Neural cell (in vitro differentiated cells): ENCODE measurements at regions not wholly inside any gene's neighbourhood (a gene's known extent, or its start where the extent isn't known, plus 50 kb on each side); places are given as distances from the start of the nearest gene placed in this dataset.

Experiments
- H2AFZ ChIP-seq: fragments of 200-600, 300-800 bp; sonication (generic), shearing (Covaris generic); 2 replicates; pipeline ENCODE4 v1.6.0; 2014; ENCODE audit warnings: low read depth, mild to moderate bottlenecking, antibody characterized with exemption, low read length, moderate library complexity
- H3F3A ChIP-seq: fragments of 200-600 bp; shearing (Covaris generic); 2 replicates; pipeline ENCODE4 v1.6.1; 2016; ENCODE audit warnings: mild to moderate bottlenecking, moderate library complexity, mixed read lengths, antibody characterized with exemption, low read length; ENCODE audit not compliant: insufficient read depth, poor library complexity, severe bottlenecking
- H3K27ac ChIP-seq: fragments of 200-600, 300-800 bp; sonication (generic), shearing (Covaris generic); 2 replicates; pipeline ENCODE4 v1.5.1; 2014; ENCODE audit warnings: mild to moderate bottlenecking, low read length, moderate library complexity
- H3K27me3 ChIP-seq: fragments of 300-800, 200-600 bp; sonication (generic), shearing (Covaris generic); 2 replicates; pipeline ENCODE4 v1.6.0; 2014; ENCODE audit warnings: mild to moderate bottlenecking, low read depth, low read length, moderate library complexity; ENCODE audit not compliant: insufficient read depth
- H3K36me3 ChIP-seq: fragments of 300-800, 200-600 bp; sonication (generic), shearing (Covaris generic); 2 replicates; pipeline ENCODE4 v1.5.1; 2014; ENCODE audit warnings: mild to moderate bottlenecking, antibody characterized with exemption, low read length, moderate library complexity; ENCODE audit not compliant: insufficient read depth
- H3K4me2 ChIP-seq: fragments of 300-800, 200-600 bp; sonication (generic), shearing (Covaris generic); 2 replicates; pipeline ENCODE4 v1.6.0; 2014; ENCODE audit warnings: mild to moderate bottlenecking, low read length
- H3K4me3 ChIP-seq: fragments of 300-800, 200-600 bp; sonication (generic), shearing (Covaris generic); 2 replicates; pipeline ENCODE4 v1.5.1; 2014; ENCODE audit warnings: mild to moderate bottlenecking, low read length, moderate library complexity
- H3K79me2 ChIP-seq: fragments of 200-600 bp; shearing (Covaris generic); replicated peaks from 2 replicates; pipeline ENCODE4 v1.6.0; 2014; ENCODE audit warnings: mild to moderate bottlenecking, low read length, moderate library complexity; ENCODE audit not compliant: insufficient read depth
- H3K9ac ChIP-seq: fragments of 300-800, 200-600 bp; sonication (generic), shearing (Covaris generic); 2 replicates; pipeline ENCODE4 v1.6.1; 2016; ENCODE audit warnings: mild to moderate bottlenecking, low read length, mixed read lengths
- H3K9me2 ChIP-seq: fragments of 200-600 bp; shearing (Covaris generic); 2 replicates; pipeline ENCODE4 v1.6.1; 2016; ENCODE audit warnings: mild to moderate bottlenecking, low read length, mixed read lengths; ENCODE audit not compliant: insufficient read depth
- H3K9me3 ChIP-seq: fragments of 200-600, 300-800 bp; sonication (generic), shearing (Covaris generic); 2 replicates; pipeline ENCODE4 v1.6.1; 2016; ENCODE audit warnings: mild to moderate bottlenecking, mixed run types, low read length, moderate library complexity, mixed read lengths
- H4K20me1 ChIP-seq: fragments of 200-600 bp; shearing (Covaris generic); 2 replicates; pipeline ENCODE4 v1.6.1; 2016; ENCODE audit warnings: mild to moderate bottlenecking, mixed run types; ENCODE audit not compliant: insufficient read depth
- CTCF ChIP-seq: fragments of 450-650 bp; IDR thresholded peaks from 2 replicates; pipeline ENCODE4 v1.5.1; 2014; ENCODE audit warnings: antibody characterized with exemption, mild to moderate bottlenecking, moderate library complexity; ENCODE audit not compliant: poor library complexity, severe bottlenecking
- EP300 ChIP-seq: fragments of 450-650 bp; conservative IDR thresholded peaks from 2 replicates; pipeline ENCODE4 v1.6.1; 2014; ENCODE audit warnings: antibody characterized with exemption, mild to moderate bottlenecking, moderate library complexity; ENCODE audit not compliant: poor library complexity, severe bottlenecking
- EZH2 ChIP-seq: fragments of 200-600, 300-800 bp; shearing (Covaris generic), sonication (generic); IDR thresholded peaks from 2 replicates; pipeline ENCODE4 v1.6.1; 2014; ENCODE audit warnings: antibody characterized with exemption, low read length, borderline replicate concordance, mild to moderate bottlenecking; ENCODE audit not compliant: insufficient read depth, poor library complexity, severe bottlenecking
- MXI1 ChIP-seq: fragments of 450-650 bp; conservative IDR thresholded peaks from 2 replicates; pipeline ENCODE4 v1.6.1; 2014; ENCODE audit warnings: antibody characterized with exemption, mild to moderate bottlenecking; ENCODE audit not compliant: poor library complexity, severe bottlenecking
- POLR2AphosphoS5 ChIP-seq: IDR thresholded peaks from 2 replicates; pipeline ENCODE4 v1.6.1; 2012
- RAD21 ChIP-seq: fragments of 450-650 bp; conservative IDR thresholded peaks from 2 replicates; pipeline ENCODE4 v1.6.1; 2014; ENCODE audit warnings: antibody characterized with exemption, mild to moderate bottlenecking, moderate library complexity
- REST ChIP-seq: IDR thresholded peaks from 2 replicates; pipeline ENCODE4 v1.6.1; 2012; ENCODE audit warnings: borderline replicate concordance
- SMC3 ChIP-seq: fragments of 450-650 bp; conservative IDR thresholded peaks from 2 replicates; pipeline ENCODE4 v1.6.1; 2014; ENCODE audit warnings: antibody characterized with exemption, mild to moderate bottlenecking, moderate library complexity; ENCODE audit not compliant: poor library complexity
- TAF1 ChIP-seq: IDR thresholded peaks from 2 replicates; pipeline ENCODE4 v1.6.1; 2012; ENCODE audit warnings: low read depth

GRCh38 chr2:57440437-57440836 is 606.2 kb upstream of the VRK2 start:
- Histone ChIP-seq H3K79me2 (no peaks in the 10 kb centered on the region), H3K9me2 (no peaks in the 10 kb centered on the region), H3F3A (peaks cover 3% of the 10 kb centered on the region), H3K27me3 (no peaks in the 10 kb centered on the region), H3K4me3 (no peak overlapping the region), H3K9ac (no peak overlapping the region), H3K4me2 (no peak overlapping the region), H2AFZ (no peak overlapping the region), H3K9me3 (no peaks in the 10 kb centered on the region), H3K36me3 (no peaks in the 10 kb centered on the region), H4K20me1 (no peaks in the 10 kb centered on the region), H3K27ac (no peak overlapping the region)
- TF ChIP-seq TAF1 (no peak), EZH2 (no peak)

GRCh38 chr2:57443086-57443485 is 603.5 kb upstream of the VRK2 start:
- Histone ChIP-seq H3K36me3 (no peaks in the 10 kb centered on the region), H3K9ac (no peak overlapping the region), H3K27ac (no peak overlapping the region), H4K20me1 (no peaks in the 10 kb centered on the region), H2AFZ (no peak overlapping the region), H3K9me3 (no peaks in the 10 kb centered on the region), H3K79me2 (no peaks in the 10 kb centered on the region), H3K4me2 (no peak overlapping the region), H3K4me3 (no peak overlapping the region), H3F3A (no peaks in the 10 kb centered on the region), H3K27me3 (no peaks in the 10 kb centered on the region), H3K9me2 (no peaks in the 10 kb centered on the region)
- TF ChIP-seq REST, result no peak
- TF ChIP-seq EZH2, result no peak
- no peak for TF ChIP-seq POLR2AphosphoS5
- no peak for TF ChIP-seq RAD21

GRCh38 chr2:57443973-57444521 is 602.6 kb upstream of the VRK2 start:
- no peaks in the 10 kb centered on the region for H3K27me3 ChIP-seq
- H3K4me3 ChIP-seq, result no peak overlapping the region
- no peaks in the 10 kb centered on the region for H3K9me2 ChIP-seq
- TF ChIP-seq REST (no peak), EZH2 (no peak), POLR2AphosphoS5 (no peak), EP300 (no peak), SMC3 (no peak), MXI1 (no peak), RAD21 (no peak), TAF1 (no peak), CTCF (no peak)
- no peak overlapping the region for H3K27ac ChIP-seq
- no peaks in the 10 kb centered on the region for H3K9me3 ChIP-seq
- H2AFZ ChIP-seq, result no peak overlapping the region
- H4K20me1 ChIP-seq, result no peaks in the 10 kb centered on the region
- H3F3A ChIP-seq, result no peaks in the 10 kb centered on the region
- H3K9ac ChIP-seq, result no peak overlapping the region
- H3K79me2 ChIP-seq, result no peaks in the 10 kb centered on the region
- no peak overlapping the region for H3K4me2 ChIP-seq
- H3K36me3 ChIP-seq, result no peaks in the 10 kb centered on the region
